Ishikawa (cell line): ENCODE measurements at regions not wholly inside any gene's neighbourhood (a gene's known extent, or its start where the extent isn't known, plus 50 kb on each side); places are given as distances from the start of the nearest gene placed in this dataset.

Experiments
- EP300 ChIP-seq: IDR thresholded peaks from 2 replicates; pipeline ENCODE4 v1.6.1; 2012; ENCODE audit warnings: borderline replicate concordance
- NFIC ChIP-seq: IDR thresholded peaks from 2 replicates; pipeline ENCODE4 v1.6.1; 2012
- REST ChIP-seq: IDR thresholded peaks from 2 replicates; pipeline ENCODE4 v1.6.1; 2012; ENCODE audit warnings: low read depth, mild to moderate bottlenecking
- TAF1 ChIP-seq: IDR thresholded peaks from 2 replicates; pipeline ENCODE4 v1.6.1; 2012; ENCODE audit warnings: low read depth, mild to moderate bottlenecking
- TEAD4 ChIP-seq: IDR thresholded peaks from 2 replicates; pipeline ENCODE4 v1.6.1; 2012
- USF1 ChIP-seq: IDR thresholded peaks from 2 replicates; pipeline ENCODE4 v1.6.1; 2012
- YY1 ChIP-seq: IDR thresholded peaks from 2 replicates; pipeline ENCODE4 v1.6.1; 2012; ENCODE audit warnings: low read depth
- ZBTB7A ChIP-seq: IDR thresholded peaks from 2 replicates; pipeline ENCODE4 v1.6.1; 2012; ENCODE audit warnings: low read depth

- TF ChIP-seq YY1, result no peak
- TF ChIP-seq NFIC, result no peak
- TF ChIP-seq ZBTB7A, result no peak
- TF ChIP-seq EP300, result no peak
- TF ChIP-seq TAF1, result no peak
- TF ChIP-seq REST, result no peak
- TF ChIP-seq USF1, result no peak
- no peak for TF ChIP-seq TEAD4
Measured at GRCh38 chr2:220293966-220294365, 666.5 kb downstream of the SLC4A3 start.
